Tibial nerve (tissue), 4 donors: ENCODE measurements at regions not wholly inside any gene's neighbourhood (a gene's known extent, or its start where the extent isn't known, plus 50 kb on each side); places are given as distances from the start of the nearest gene placed in this dataset.

Experiments
- CTCF ChIP-seq, 5 experiments: fragments of 200-600 bp in 3 of 5; fragments of 450-650 bp in 2 of 5; sonication (generic) in 3 of 5; IDR thresholded peaks; one replicate each; pipeline ENCODE4 v1.5.1; 2016 to 2019; ENCODE audit warnings: antibody characterized with exemption in 5 of 5, mild to moderate bottlenecking in 3 of 5, moderate library complexity in 2 of 5
- EP300 ChIP-seq, 2 donors: sonication (generic); formaldehyde crosslinking; IDR thresholded peaks; one replicate each; pipeline ENCODE4 v1.6.1; 2017; ENCODE audit warnings: antibody characterized with exemption in 2 of 2, mild to moderate bottlenecking in 1 of 2

- TF ChIP-seq CTCF (IDR thresholded peaks at IDR 0.05), result no peak
- no peak for TF ChIP-seq EP300 (IDR thresholded peaks at IDR 0.05)
Observed at GRCh38 chr11:110785398-110785797, 73.2 kb upstream of the ARHGAP20 start.
